Parathyroid adenoma (tissue), 2 donors: ENCODE measurements at regions not wholly inside any gene's neighbourhood (a gene's known extent, or its start where the extent isn't known, plus 50 kb on each side); places are given as distances from the start of the nearest gene placed in this dataset.

Experiments used
- H2AFZ ChIP-seq: fragments of 300-600 bp; sonication (generic); one replicate; pipeline ENCODE4 v1.7.0; 2017; ENCODE audit warnings: antibody characterized with exemption, mild to moderate bottlenecking
- H3K27ac ChIP-seq: fragments of 300-600 bp; sonication (generic); one replicate; pipeline ENCODE4 v1.7.0; 2017
- H3K27me3 ChIP-seq: fragments of 300-600 bp; sonication (generic); one replicate; pipeline ENCODE4 v1.7.0; 2017; ENCODE audit warnings: low read length; ENCODE audit not compliant: control insufficient read depth, insufficient read depth
- H3K36me3 ChIP-seq: fragments of 300-600 bp; sonication (generic); one replicate; pipeline ENCODE4 v1.7.0; 2017; ENCODE audit warnings: low read length; ENCODE audit not compliant: control insufficient read depth, insufficient read depth
- H3K4me1 ChIP-seq: fragments of 300-600 bp; sonication (generic); one replicate; pipeline ENCODE4 v1.7.0; 2017; ENCODE audit warnings: control low read depth
- H3K4me2 ChIP-seq: fragments of 300-600 bp; sonication (generic); one replicate; pipeline ENCODE4 v1.7.0; 2017; ENCODE audit warnings: low read length
- H3K4me3 ChIP-seq: fragments of 300-600 bp; sonication (generic); one replicate; pipeline ENCODE4 v1.7.0; 2017; ENCODE audit warnings: low read depth, low read length
- H3K79me2 ChIP-seq: fragments of 300-600 bp; sonication (generic); one replicate; pipeline ENCODE4 v1.7.0; 2017; ENCODE audit warnings: control low read depth
- H3K9ac ChIP-seq: fragments of 300-600 bp; sonication (generic); one replicate; pipeline ENCODE4 v1.7.0; 2017; ENCODE audit warnings: mild to moderate bottlenecking
- H3K9me3 ChIP-seq: fragments of 300-600 bp; sonication (generic); one replicate; pipeline ENCODE4 v1.7.0; 2017; ENCODE audit warnings: low read length; ENCODE audit not compliant: control insufficient read depth
- TF ChIP-seq, protein P1 (sequence below): fragments of 300-600 bp; sonication (generic); IDR thresholded peaks from one replicate; pipeline ENCODE4 v1.7.0; 2017; ENCODE audit warnings: antibody characterized with exemption, mild to moderate bottlenecking
- donor health status: primary hyperparathyroidism.

DNA sequence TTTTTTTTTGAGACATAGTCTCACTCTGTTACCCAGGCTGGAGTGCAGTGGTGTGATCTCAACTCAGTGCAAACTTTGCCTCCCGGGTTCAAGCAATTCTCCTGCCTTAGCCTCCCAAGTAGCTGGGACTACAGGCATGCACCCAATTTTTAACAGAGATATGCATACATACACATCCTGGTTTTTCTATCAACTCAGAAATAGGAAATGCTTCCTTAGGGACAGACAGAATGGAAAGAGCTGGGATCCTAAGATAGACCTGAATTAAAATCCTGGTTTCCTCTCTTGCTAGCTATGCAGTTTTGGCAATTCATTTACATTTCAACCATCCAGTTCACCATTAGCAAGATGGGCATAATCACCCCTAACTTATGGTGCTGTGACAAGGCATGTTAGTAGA is 347.5 kb downstream of the GPAM start:
- Histone ChIP-seq H3K27ac (no peak overlapping the region), H3K4me3 (no peak overlapping the region), H3K36me3 (no peaks in the 10 kb centered on the region), H3K9ac (no peak overlapping the region), H3K79me2 (no peaks in the 10 kb centered on the region), H2AFZ (no peak overlapping the region), H3K27me3 (no peaks in the 10 kb centered on the region), H3K9me3 (no peaks in the 10 kb centered on the region), H3K4me1 (no peaks in the 10 kb centered on the region), H3K4me2 (no peak overlapping the region)
- TF ChIP-seq, protein P1, sequence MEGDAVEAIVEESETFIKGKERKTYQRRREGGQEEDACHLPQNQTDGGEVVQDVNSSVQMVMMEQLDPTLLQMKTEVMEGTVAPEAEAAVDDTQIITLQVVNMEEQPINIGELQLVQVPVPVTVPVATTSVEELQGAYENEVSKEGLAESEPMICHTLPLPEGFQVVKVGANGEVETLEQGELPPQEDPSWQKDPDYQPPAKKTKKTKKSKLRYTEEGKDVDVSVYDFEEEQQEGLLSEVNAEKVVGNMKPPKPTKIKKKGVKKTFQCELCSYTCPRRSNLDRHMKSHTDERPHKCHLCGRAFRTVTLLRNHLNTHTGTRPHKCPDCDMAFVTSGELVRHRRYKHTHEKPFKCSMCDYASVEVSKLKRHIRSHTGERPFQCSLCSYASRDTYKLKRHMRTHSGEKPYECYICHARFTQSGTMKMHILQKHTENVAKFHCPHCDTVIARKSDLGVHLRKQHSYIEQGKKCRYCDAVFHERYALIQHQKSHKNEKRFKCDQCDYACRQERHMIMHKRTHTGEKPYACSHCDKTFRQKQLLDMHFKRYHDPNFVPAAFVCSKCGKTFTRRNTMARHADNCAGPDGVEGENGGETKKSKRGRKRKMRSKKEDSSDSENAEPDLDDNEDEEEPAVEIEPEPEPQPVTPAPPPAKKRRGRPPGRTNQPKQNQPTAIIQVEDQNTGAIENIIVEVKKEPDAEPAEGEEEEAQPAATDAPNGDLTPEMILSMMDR, result no peak

DNA sequence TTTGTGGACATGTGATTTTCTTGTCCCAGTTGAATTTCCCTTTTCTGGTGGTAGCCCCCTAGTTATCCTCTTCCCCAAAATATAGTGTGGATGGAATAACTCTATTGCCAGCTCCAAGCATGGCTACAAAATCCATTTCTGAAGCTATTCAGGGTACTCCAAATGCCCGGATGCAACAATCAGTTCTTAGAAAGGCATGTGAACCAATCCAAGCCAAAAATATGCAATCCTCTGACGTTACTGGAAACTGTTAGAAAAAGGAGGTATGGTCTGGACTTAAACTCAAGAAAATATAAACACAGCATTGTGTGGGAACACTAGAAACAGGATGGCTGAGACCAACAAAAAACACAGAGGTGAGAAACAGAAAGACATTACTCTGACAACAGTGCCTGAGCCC is 347.0 kb downstream of the GPAM start:
- Histone ChIP-seq H3K4me1 (no peaks in the 10 kb centered on the region), H3K79me2 (no peaks in the 10 kb centered on the region)

DNA sequence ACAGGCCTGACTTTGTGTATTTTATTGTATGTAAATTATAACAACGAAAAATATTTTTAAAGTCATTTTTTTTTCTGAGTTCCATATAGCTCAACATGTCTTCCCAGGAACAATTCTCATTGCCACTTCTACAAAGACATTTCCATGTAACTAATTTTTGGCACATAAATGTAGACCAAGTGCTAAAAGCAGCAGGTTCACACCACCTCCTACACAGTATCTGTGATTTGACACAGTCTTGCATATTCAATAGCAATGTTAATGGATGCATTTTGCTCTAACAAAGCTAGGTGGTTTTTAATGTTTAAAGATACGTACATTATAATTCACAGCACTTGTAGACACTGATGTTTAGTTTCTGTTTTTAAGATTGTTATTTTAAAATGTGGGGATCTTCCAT is 346.5 kb downstream of the GPAM start:
- H3K27me3 ChIP-seq, result no peaks in the 10 kb centered on the region
- no peaks in the 10 kb centered on the region for H3K4me1 ChIP-seq
- TF ChIP-seq, protein P1, result no peak
- no peak overlapping the region for H3K4me2 ChIP-seq
- no peak overlapping the region for H2AFZ ChIP-seq
- no peak overlapping the region for H3K27ac ChIP-seq
- H3K4me3 ChIP-seq, result no peak overlapping the region
- no peak overlapping the region for H3K9ac ChIP-seq
- no peaks in the 10 kb centered on the region for H3K9me3 ChIP-seq
- H3K36me3 ChIP-seq, result no peaks in the 10 kb centered on the region
- no peaks in the 10 kb centered on the region for H3K79me2 ChIP-seq

More for the DNA sequence above, 347.0 kb downstream of the GPAM start:
- Histone ChIP-seq H3K9ac (no peak overlapping the region), H2AFZ (no peak overlapping the region), H3K27me3 (no peaks in the 10 kb centered on the region), H3K4me2 (no peak overlapping the region), H3K4me3 (no peak overlapping the region), H3K27ac (no peak overlapping the region), H3K9me3 (no peaks in the 10 kb centered on the region), H3K36me3 (no peaks in the 10 kb centered on the region)
- TF ChIP-seq, protein P1, result no peak

DNA sequence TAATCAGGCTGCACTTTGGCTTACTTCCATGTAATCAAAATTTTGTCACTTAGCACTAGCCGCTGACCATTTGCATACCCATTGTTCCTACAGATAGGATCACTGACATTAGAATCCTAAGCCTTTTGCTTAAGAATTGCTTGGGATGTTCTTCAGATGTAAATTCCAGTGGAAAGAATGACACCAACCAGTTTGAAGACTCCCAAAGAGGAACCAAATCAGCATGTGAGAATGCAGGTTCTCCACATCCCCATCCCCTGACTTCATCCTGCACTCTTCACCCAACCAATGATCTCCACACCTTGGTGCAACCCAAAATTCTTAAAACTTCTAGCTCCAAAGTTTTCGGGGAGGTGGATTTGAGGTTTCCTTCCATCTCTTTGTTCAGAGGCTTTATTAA is 345.6 kb downstream of the GPAM start:
- Histone ChIP-seq H3K4me2 (no peak overlapping the region), H3K9ac (no peak overlapping the region), H3K4me3 (no peak overlapping the region), H3K27ac (no peak overlapping the region), H3K36me3 (no peaks in the 10 kb centered on the region), H3K9me3 (no peaks in the 10 kb centered on the region), H3K4me1 (no peaks in the 10 kb centered on the region), H3K79me2 (no peaks in the 10 kb centered on the region), H3K27me3 (no peaks in the 10 kb centered on the region), H2AFZ (no peak overlapping the region)
- TF ChIP-seq, protein P1, result no peak

DNA sequence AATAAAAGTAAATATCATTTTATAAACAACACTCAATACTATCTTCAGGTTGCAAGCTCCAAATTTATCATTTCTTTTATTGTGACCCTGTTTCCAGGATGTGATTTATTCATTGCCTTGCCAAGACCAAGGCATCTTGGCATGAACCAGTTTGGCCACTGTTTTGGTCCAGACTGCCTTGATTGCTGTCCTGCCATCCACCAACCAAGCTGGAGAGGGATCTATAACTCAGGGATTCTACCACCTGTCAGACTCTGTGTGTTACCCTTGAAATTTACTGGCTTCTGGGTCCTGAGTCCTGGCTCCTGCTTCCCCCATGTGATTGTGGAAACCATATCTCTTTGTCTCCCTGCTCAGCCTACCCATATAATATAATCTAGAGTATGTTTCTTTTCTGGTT is 343.0 kb downstream of the GPAM start:
- Histone ChIP-seq H3K27ac (no peak overlapping the region), H3K4me3 (no peak overlapping the region), H3K27me3 (no peaks in the 10 kb centered on the region), H3K4me2 (no peak overlapping the region), H3K9ac (no peak overlapping the region), H3K79me2 (no peaks in the 10 kb centered on the region), H3K4me1 (no peaks in the 10 kb centered on the region), H3K9me3 (no peaks in the 10 kb centered on the region), H2AFZ (no peak overlapping the region), H3K36me3 (no peaks in the 10 kb centered on the region)
- TF ChIP-seq, protein P1, result no peak
